HEK293T (cell line): ENCODE measurements at regions not wholly inside any gene's neighbourhood (a gene's known extent, or its start where the extent isn't known, plus 50 kb on each side); places are given as distances from the start of the nearest gene placed in this dataset.

ENCODE experiments used
- ARNT ChIP-seq: fragments of 450-650 bp; IDR thresholded peaks from 2 replicates; pipeline ENCODE4 v1.6.1; 2017; ENCODE audit warnings: mild to moderate bottlenecking
- BHLHE40 ChIP-seq: fragments of 450-650 bp; IDR thresholded peaks from 2 replicates; pipeline ENCODE4 v1.6.1; 2016; ENCODE audit warnings: mild to moderate bottlenecking, moderate library complexity, borderline replicate concordance
- FOXM1 ChIP-seq: fragments of 450-650 bp; IDR thresholded peaks from 2 replicates; pipeline ENCODE4 v1.6.1; 2017; ENCODE audit warnings: mild to moderate bottlenecking, borderline replicate concordance
- NFRKB ChIP-seq: fragments of 450-650 bp; IDR thresholded peaks from 2 replicates; pipeline ENCODE4 v1.6.1; 2016; ENCODE audit warnings: mild to moderate bottlenecking, moderate library complexity
- TARDBP ChIP-seq: fragments of 450-650 bp; IDR thresholded peaks from 2 replicates; pipeline ENCODE4 v1.6.1; 2016
- TF ChIP-seq, protein P1 (sequence below): fragments of 450-650 bp; IDR thresholded peaks from 2 replicates; pipeline ENCODE4 v1.6.1; 2016

- TF ChIP-seq TARDBP (no peak), BHLHE40 (no peak), ARNT (no peak), FOXM1 (no peak), NFRKB (no peak)
- TF ChIP-seq, protein P1, sequence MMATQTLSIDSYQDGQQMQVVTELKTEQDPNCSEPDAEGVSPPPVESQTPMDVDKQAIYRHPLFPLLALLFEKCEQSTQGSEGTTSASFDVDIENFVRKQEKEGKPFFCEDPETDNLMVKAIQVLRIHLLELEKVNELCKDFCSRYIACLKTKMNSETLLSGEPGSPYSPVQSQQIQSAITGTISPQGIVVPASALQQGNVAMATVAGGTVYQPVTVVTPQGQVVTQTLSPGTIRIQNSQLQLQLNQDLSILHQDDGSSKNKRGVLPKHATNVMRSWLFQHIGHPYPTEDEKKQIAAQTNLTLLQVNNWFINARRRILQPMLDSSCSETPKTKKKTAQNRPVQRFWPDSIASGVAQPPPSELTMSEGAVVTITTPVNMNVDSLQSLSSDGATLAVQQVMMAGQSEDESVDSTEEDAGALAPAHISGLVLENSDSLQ = no peak
These were observed 67.4 kb upstream of the FBRSL1 start for GRCh38 chr12:132422381-132423043.
